HG02571 (cell line): ENCODE measurements at regions not wholly inside any gene's neighbourhood (a gene's known extent, or its start where the extent isn't known, plus 50 kb on each side); places are given as distances from the start of the nearest gene placed in this dataset.
"Not testable (repeated sequence)": the region's sequence is repeated elsewhere in the genome, so short reads cannot be mapped to it uniquely, and the experiment has no call there.

Experiments used
- ATAC-seq: cut with Tn5 transposase; IDR thresholded peaks from one replicate; pipeline ENCODE4 v1.9.1; 2021; ENCODE audit warnings: mild to moderate bottlenecking, moderate library complexity; ENCODE audit not compliant: unreplicated experiment

DNA sequence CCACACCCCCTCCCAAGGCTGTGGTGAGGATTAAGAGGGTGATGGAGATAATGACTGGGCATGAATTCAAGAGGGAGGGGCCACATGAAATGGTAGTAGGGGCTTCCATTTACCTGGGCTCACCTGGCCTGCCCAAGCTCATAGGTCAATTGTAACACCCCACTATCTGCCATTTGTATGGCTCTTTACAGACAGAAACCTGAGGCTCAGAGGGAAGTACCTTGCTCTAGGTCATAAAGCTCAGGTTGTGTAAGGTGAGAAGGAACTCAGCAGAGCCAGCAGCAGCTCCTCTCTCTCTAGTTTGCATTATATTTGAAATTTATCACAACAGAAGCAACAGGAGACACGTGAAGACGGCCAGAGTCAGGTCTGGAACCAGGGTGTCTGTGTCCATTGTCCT, 133.4 kb upstream of the ALDH1B1 start:
- ATAC-seq, result no peak

DNA sequence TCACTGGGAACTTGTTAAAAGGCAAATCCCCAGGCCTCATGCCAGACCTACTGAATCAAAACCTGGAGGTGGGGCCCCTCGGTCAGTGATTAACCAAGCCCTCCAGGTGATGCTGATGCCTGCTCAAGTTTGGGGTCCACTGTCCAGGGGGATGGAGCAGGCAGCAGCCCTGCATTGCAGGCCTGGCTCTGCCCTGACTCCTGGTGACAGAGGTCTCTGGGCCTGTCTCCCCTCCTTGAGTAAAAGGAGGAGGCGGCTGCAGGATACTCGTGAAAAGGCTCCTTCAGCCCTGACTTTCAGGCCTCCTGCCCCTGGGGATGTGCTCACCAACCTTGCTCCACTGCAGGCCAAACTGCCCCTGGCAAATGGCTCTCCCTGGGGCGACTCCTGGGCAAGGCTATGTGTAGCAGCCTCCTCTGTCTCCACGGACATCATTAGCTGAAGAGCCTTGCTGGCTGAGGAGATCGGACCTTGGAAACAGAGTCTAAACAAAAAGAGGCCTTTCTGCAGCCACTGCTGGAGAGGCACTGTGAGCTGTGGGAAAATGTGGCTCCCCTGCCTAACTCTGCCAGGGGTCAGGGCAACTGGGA, 134.8 kb upstream of the ALDH1B1 start:
- no peak for ATAC-seq

DNA sequence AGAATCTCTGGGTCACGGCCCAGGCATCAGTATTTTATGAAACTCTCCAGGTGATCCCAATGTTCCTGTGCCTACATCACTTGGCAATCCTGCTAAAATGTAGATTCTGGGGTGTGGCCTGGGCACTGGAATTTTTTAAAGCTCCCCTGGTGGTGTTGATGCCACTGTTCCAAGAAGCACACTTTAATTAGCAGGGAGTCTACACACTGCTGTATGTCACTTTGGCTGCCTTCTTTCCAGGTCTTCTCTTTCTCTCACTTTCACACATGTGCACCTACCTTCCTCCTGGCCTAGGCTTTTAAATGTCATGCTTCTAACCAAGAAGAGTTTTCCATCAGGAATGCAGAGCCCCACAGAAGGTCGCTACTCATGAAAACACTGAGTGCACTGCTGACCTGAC, 136.0 kb upstream of the ALDH1B1 start:
- no peak for ATAC-seq

DNA sequence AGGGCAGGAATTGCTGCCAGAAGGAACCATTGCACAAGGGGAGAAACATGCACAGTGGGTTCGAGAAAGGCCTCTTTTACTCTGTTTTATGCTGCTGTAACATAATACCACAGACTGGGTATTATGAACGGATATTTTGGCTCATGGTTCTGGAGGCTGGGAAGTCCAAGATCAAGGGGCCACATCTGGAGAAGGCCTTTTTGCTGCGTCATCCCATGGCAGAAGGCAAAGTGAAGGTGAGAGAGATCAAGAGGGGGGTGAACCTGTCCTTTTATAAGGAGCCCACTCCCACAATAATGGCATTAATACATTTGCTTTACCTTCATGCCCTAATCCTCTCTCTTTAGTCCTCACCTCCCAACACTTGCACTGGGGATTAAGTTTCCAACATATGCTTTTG, 136.9 kb upstream of the ALDH1B1 start:
- ATAC-seq, result no peak

DNA sequence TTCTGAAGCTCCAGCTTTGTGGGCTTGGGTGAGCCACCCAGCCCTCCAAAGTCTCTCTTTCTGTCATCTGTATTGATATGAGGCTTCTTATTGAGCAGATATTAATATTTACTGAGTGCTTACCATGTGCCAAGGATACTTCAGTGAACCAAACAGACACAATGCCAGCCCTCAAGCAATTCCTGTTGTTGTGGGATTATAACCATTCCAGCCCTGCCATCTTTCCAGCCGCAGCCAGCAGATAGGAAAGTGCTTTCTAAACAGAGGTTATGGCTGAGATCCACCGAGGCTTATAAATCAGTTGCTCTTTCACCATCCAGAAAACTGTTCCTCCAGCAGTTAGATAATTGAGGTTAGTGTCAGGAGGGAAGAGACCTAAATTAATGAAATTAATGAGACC, 137.7 kb upstream of the ALDH1B1 start:
- no peak for ATAC-seq

DNA sequence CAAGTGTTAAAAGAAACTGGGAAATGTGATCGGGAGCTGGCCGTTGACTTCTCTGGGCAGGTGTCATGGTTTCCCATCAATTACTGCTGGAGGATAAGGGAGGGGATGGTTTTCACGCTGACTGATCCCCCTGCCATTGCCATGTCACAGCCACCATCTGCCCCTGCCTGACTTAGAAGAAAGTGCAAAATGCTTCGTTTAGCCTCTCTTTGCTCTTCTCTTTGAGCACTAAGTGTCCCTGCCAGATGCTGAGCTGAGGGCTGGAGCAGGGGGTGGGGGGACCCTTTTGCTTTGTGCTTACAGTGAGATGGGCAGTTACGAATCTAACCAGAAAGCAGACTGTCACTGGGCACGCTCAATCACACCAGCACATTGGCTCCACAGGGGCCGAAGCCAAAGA, 138.4 kb upstream of the ALDH1B1 start:
- ATAC-seq, result no peak

DNA sequence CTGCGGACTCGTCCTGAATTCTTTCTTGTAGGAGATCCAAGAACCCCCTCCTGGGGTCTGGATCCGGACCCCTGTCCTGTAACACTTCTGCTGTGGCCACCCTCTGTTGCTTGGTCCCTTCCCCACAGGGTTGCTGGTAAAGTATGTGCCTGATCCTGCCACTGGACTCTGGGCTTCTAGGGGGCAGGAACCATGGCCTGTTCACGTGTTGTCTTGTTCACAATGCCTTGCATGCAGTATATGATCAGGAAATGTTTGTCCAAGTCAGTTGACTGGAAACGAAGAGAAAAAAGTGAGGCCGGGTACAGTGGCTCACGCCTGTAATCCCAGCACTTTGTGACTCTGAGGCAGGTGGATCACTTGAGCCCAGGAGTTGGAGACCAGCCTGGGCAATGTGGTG, 139.3 kb upstream of the ALDH1B1 start:
- ATAC-seq, result no peak

DNA sequence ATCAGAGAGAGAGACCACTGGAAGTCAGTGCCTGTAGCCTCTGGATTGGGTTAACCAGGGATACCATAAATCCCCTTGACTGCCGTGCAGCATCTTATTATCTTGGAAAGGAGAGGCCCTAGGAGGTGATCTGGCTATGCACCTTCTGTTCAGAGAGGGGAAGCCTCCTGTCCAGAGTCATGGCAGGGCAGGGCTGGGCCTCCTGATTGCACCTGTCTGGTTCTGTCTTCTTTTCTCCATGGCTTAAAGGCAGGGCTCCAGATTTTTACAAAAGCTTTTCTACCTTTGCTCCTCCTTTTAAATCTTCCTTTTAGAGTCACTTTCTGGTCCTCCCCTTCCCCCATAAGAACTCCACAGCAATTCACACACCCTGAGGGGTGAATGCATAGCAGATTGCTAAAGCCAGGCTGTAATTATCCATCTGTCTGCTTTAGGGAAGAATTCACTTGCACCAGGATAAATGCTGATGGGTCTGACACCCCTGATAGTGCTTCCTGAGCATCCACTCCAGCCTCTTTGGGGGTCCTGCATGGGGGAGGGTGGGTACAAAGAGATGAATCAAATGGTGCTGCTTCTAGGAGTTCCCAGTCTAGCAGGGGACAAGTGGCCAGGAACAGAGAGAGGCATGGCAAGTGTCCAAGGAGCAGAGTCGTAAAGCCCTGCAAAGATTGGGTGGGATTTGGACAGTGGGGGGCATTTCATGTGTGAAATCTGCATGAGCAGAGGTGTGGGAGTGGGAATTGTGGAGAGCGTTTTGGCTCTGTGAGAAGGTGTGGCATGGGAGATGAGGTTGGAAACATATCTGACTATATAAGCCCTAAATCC, 141.3 kb upstream of the ALDH1B1 start:
- no peak for ATAC-seq

DNA sequence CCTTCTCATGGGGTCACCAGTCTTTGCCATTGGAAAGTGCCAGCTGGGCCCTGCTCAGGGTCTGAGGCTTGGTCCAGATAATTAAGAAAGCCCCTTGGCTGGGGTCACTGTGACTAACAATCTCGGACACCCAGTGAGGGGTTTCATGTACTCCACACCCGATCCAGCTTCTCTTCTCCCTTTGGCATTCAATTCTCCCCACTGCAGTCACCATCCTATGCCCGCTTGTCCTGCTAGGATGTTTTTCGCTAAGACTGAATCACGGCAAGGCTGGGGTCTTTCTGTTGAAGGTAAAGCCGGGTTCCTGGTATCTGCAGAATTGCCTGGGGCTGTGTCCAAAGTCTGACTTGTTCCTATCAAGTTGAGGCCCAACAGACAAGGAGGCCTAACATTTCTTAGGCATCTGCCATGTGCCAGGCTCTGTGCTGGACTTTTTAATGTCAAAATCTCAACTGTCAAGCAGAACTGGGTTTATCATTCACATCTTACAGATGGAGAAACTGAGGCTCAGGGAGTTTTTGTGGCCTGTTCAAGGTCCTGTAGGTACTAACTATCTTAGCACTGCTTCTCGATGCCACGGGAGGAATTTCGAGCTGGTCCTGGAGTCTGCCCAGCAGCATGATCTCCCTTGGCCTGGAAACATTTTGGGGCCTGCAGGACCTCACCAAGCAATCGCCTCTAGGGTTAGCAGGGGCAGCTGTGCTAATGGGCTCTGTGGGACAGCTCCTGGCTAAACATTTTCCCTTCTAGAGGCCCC, 142.0 kb upstream of the ALDH1B1 start:
- no peak for ATAC-seq

DNA sequence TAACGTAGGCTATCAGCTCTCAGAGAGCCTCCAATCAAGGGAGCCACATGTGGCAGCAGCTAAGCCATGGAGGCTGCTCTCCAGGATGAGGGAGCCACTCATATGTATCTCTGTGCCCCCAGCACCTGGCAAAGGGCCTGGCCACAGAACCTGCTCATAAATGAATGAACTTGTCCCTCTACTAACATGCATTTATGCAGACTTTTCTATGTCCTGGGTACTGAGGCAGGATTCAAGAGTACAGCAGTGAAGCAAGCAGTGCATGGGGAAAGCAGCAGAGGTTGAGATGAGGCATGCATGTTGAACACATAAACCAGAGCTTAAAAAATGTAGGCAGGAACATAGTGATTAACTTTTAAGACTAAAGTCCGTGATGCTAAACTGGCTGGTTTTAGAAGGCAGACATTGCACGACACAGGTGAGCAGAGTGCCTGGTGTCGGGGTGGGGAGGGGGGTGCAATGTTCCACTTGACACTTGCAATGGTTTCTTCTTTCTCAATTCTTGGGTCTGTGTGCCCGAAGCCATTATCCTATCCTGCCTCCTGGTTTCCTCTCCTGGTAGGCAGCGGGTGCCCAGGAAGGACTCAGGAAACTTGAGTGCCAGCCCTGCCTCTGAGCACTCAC, 142.8 kb upstream of the ALDH1B1 start:
- ATAC-seq, result no peak

DNA sequence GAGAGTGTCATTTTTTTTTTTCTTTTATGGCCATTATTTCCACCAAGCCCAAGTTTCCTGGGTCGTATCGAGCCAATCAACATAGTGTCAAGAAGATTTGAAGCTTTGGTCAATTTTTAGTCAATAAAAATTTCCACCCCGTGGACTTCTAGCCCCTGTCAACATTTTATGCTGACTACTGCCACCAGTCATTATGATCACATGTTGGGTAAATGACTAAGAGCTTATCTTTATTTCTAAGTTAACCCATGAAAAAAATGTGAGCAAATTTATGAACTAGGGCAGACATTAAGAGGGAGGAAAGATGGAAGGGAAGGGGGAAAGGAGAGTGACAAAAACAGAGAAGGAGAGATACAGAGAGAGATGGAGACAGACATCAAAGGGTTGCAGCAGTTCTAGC, 143.5 kb upstream of the ALDH1B1 start:
- no peak for ATAC-seq

DNA sequence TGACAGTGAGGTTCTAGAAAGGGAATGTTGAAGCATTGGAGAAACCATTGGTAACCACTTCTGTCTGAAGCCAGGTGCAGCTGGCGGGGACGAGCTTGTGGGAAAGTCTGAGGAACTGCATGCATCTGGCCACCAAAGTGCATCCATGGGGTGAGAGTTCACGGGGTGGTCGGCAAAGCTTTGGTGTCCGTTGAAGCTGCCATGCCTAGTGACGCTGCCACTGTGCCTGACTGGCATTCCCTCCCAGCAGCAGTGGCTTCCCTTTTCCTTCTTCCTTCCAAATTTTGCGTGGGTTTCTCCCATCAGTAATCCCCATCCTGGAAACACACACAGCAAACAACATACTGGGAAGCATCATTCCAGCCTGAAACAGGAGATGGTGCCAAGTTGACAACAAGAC, 145.7 kb upstream of the ALDH1B1 start:
- ATAC-seq, result no peak

DNA sequence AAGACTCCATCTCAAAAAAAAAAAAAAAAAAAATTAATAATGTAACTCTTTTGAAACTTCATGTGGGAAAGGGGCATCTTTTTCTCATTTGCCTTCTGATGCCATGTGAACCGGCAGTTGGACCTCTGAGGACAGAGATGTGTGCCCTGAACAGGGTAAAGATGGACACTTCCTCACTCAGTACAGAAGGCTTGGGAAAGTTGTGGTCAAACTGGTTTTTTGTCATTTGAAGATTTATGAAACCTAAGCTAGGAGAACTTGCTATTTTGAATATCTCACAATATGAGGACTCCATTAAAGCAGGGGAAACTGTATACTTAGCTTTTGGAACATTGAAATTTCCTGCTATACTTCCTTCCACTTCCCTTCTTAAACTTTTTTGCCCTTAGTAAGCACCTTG, 147.5 kb upstream of the ALDH1B1 start:
- no peak for ATAC-seq

DNA sequence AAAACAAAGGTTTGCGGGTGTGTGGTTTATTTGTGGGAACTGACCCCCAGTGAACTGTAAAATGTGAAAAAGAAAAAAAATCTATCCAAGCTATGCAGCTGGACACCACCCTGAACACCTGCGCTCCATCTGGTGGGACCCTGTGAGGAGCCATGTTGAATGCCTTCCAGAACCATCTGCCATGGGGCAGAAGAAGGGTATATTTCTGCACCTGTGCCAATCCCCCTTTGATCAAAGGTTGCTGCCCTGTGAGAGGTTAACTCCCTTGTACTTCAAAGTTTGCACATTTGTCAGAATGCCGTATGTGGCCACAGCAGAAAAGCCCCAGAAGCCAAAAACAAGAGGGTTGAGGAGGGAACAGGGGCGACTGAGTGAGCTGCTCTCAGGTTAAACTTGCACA, 148.5 kb upstream of the ALDH1B1 start:
- ATAC-seq, result no peak

DNA sequence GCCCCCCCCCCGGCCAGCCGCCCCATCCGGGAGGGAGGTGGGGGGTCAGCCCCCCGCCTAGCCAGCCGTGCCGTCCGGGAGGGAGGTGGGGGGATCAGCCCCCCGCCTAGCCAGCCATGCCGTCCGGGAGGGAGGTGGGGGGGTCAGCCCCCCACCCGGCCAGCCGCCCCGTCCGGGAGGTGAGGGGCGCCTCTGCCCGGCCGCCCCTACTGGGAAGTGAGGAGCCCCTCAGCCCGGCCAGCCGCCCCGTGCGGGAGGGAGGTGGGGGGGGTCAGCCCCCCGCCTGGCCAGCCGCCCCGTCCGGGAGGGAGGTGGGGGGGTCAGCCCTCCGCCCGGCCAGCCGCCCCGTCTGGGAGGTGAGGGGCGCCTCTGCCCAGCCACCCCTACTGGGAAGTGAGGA, 150.4 kb upstream of the ALDH1B1 start:
- ATAC-seq, result not testable (repeated sequence)

DNA sequence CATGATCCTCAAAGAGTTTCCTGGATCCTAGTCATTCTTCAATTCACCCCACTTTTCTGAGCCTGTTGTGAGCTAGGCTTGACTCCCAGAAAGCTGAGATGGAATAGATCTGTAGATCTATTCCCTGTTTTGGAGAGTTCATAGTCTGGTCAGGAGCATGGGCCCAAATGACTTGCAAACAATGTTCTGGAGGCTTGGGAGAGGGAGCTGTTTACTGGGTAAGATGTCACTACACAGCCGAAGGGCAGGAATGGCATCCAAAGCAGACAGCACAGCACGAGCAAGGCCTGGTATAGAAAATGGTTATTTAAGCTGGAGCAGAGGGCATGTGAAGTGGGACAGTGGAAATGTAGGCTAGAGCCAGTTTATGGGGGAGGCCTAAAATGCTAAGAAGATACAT, 152.5 kb upstream of the ALDH1B1 start:
- no peak for ATAC-seq

DNA sequence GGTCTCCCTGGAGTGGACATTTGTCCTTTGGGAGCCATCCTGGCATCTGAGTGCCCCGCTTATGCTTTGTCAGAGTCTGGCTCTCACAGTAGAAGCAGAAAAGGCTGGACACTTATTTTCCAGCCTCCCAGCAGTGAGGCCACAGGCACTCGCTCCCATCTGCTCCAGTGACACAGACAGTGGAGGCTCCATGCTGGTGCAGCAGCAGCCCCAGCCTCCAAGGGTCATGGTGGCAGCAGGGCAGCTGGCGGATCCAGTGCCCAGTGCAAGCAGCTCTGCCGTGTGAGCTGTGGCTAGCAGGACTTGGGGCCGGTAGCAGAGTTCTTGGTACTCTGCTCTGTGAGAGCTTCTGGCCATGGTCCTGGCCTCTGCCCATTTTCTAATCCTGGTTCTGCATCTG, 157.3 kb upstream of the ALDH1B1 start:
- ATAC-seq, result no peak

DNA sequence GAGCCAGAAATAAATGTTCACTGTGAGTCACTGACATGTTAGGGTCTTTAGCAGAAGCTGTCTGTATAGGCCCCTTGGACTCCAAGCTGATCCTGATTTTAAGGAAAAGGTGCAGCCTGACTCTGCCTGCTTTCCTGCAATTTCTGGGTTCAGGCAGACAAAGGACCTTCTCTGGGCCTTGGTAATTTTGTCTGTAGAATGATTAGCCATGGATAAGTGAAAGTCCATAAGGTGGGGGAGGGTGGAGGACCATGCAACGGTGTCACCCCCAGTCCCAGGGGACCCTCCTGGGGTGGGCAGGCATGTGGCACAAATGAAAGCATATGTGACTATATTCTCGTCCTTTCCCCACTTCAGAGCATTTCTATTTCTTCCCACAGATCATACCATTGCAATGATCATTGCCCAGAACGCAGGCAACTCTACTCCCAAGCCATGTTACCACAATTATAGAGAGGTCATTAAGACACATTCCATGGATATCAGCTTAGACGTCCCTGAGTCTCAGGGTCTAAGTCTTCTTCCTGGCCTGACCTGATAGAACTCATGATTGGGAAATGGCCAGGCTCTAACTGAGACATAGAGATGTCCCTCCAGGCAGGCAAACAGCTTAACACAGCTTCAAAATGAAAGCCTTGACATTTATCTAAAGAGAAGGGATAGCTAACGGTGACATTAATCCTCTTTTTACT, 157.9 kb upstream of the ALDH1B1 start:
- no peak for ATAC-seq

DNA sequence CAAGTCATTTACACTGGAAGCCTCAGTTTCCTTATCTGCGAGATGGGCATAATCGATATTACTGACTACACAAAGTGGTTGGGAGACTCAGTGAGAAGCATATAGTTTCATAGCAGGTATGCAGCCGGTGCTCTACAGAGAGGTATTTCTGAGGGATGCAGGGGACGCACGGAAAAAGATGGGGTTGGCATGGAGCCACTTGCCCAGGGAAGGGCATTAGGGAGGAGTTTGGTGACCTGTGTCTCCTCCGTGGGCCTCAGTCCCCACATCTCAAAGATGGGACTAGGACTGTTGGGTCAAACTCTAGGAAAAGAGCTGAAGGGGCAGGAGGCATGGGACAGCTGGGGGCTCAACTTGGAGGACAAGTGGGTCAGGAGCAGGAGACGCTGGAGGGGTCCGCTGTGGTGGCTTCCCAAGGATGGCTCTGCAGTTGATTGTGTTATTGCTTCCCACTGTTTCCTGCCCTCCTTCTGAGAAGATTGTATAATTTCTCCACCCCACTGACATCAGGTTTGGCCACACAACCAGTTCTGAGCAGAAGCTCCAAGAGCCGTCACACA, 158.6 kb upstream of the ALDH1B1 start:
- no peak for ATAC-seq

DNA sequence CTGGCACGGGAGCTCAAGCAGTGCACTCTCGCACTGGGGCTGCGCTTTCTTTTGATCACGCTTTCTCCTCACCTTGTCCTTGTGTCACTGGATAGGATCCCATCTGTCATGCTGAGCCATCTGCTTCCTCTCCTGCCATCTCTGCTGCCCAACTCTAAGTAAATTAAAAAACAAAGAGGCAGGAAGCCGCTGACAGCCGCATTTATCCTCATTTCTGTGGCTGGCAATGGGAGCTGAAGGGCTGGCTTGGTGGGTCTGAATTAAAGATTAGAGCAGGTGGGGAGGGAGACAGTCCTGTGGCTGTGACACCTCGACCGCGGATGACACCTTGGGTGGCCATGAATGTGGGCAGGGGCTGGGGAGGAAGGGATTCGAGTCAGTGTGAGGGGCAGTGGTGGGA, 159.2 kb upstream of the ALDH1B1 start:
- no peak for ATAC-seq

DNA sequence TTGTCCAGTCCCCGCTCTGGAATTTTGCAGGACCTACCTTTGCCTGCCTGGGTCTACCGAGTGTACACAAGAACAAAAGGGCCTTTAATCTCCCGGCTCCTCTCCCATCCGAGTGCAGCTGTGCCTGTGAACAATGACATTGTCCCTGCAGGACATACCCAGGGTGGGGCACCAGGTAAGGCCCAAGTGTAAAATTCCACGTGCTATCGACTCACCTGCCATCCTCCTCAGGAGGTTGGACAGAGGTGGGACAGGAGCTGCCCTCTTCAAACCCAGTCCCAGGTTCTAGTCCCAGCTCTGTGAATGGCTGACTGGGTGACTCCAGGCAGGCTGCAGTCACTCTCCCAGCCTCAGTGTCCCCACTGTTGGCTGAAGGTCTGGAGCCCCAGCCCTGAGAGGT, 159.6 kb upstream of the ALDH1B1 start:
- no peak for ATAC-seq
